ENCODE measurements at regions not wholly inside any gene's neighbourhood (a gene's known extent, or its start where the extent isn't known, plus 50 kb on each side); places are given as distances from the start of the nearest gene placed in this dataset.

DNA sequence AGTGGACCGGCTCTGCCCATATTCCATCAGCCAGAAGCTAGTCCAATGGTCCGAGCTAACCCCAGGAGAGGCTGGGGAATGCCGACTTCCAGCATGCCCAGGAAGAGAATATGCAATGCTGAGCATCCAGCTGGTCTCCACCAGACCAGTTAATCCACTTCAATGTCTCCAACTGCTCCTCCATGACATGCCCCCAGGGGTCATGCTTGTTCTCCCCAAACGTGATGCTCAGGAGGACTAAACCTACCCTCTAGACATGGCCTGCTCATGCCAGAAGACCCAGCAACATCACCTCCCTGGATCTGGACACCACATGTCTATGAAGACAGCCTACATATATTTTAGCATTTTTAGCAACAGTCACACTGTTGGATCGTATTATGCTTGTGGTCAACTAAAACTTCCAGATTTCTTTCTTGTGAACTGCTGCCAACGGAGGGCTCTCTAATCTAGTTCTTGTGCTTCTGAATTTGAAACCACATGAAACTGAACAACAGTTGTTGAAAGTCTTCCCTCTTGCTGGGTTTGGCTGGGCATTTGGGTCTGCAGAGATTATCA lies 245.1 kb downstream of the SOX9 start:
- Histone ChIP-seq H3K27me3 (replicated peaks; ENCODE audit: control insufficient read depth, insufficient read depth, low read length) (no peaks in the 10 kb centered on the region), H3K9me3 (0 out of 2 replicates have a peak, but pooled peaks cover 4% of the 10 kb centered on the region), H3K36me3 (ENCODE audit: control insufficient read depth, insufficient read depth, low read length) (no peaks in the 10 kb centered on the region), H3K4me1 (no peaks in the 10 kb centered on the region), H3K4me3 (ENCODE audit: low read depth, low read length) (no peak overlapping the region)
- no peaks in the 10 kb centered on the region for H3K36me3 Mint-ChIP-seq (ENCODE audit: insufficient read depth, unreplicated experiment)
- no peaks in the 10 kb centered on the region for H3K27me3 Mint-ChIP-seq (ENCODE audit: insufficient read depth, unreplicated experiment)
- H3K9me3 Mint-ChIP-seq (ENCODE audit: unreplicated experiment) = no peaks in the 10 kb centered on the region
- no peak for TF ChIP-seq CTCF (IDR thresholded peaks at IDR 0.05; ENCODE audit: insufficient read depth in 1 of 2, low read depth in 1 of 2, low read length in 1 of 2, severe bottlenecking in 1 of 2, unreplicated experiment in 1 of 2)
- no peaks in the 10 kb centered on the region for H3K4me1 Mint-ChIP-seq (ENCODE audit: low read depth, unreplicated experiment)
- POLR2A ChIA-PET = no interaction called here
- intact Hi-C loops (cut with micrococcal nuclease; ENCODE audit: unreplicated experiment) = no loop called here
- peak in 1 of 2 experiments; percentile 19 for DNase-seq
- no peak overlapping the region for H3K4me3 Mint-ChIP-seq (ENCODE audit: unreplicated experiment)
- CTCF ChIA-PET = no interaction called here
- BruUV-seq (replicated peaks) = no TSS peak
- H3K27ac Mint-ChIP-seq (ENCODE audit: unreplicated experiment) = peak overlapping the region; percentile 42

- intact Hi-C loops (cut with micrococcal nuclease; ENCODE audit: unreplicated experiment) = no loop called here
- H3K4me3 ChIP-seq (ENCODE audit: low read depth, low read length) = no peak overlapping the region
- Mint-ChIP-seq H3K4me3 (ENCODE audit: unreplicated experiment) (no peak overlapping the region), H3K36me3 (ENCODE audit: insufficient read depth, unreplicated experiment) (no peaks in the 10 kb centered on the region), H3K27me3 (ENCODE audit: insufficient read depth, unreplicated experiment) (no peaks in the 10 kb centered on the region), H3K27ac (ENCODE audit: unreplicated experiment) (no peak overlapping the region), H3K9me3 (ENCODE audit: unreplicated experiment) (no peaks in the 10 kb centered on the region), H3K4me1 (ENCODE audit: low read depth, unreplicated experiment) (no peaks in the 10 kb centered on the region)
- H3K36me3 ChIP-seq (ENCODE audit: control insufficient read depth, insufficient read depth, low read length) = no peaks in the 10 kb centered on the region
- H3K4me1 ChIP-seq = no peaks in the 10 kb centered on the region
- DNase-seq = no peak
- 0 out of 2 replicates have a peak, but pooled peaks cover 4% of the 10 kb centered on the region for H3K9me3 ChIP-seq
- BruUV-seq (replicated peaks) = no TSS peak
- CTCF ChIA-PET = no interaction called here
- POLR2A ChIA-PET = no interaction called here
- H3K27me3 ChIP-seq (replicated peaks; ENCODE audit: control insufficient read depth, insufficient read depth, low read length) = no peaks in the 10 kb centered on the region
- TF ChIP-seq CTCF (IDR thresholded peaks at IDR 0.05; ENCODE audit: insufficient read depth in 1 of 2, low read depth in 1 of 2, low read length in 1 of 2, severe bottlenecking in 1 of 2, unreplicated experiment in 1 of 2) = no peak
These were observed 245.8 kb downstream of the SOX9 start for GRCh38 chr17:72366626-72367025.

DNA sequence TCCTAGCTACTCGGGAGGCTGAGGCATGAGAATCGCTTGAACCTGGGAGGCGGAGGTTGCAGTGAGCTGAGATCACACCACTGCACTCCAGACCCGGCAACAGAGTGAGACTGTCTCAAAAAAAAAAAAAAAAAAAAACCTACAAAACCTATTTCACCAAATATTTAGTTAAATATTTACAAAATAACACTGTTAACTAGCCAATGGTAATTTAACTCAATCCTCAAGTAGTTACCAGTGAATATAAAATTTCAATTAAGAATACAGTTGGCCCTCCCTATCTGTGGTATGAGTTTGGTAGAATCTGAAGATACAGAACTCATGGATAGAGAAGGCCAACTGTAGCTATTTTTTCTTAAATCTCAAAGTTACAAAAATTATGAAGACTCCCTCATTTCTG lies 247.4 kb downstream of the SOX9 start:
- no peak for TF ChIP-seq CTCF (IDR thresholded peaks at IDR 0.05; ENCODE audit: insufficient read depth in 1 of 2, low read depth in 1 of 2, low read length in 1 of 2, severe bottlenecking in 1 of 2, unreplicated experiment in 1 of 2)
- Histone ChIP-seq H3K9me3 (0 out of 2 replicates have a peak, but pooled peaks cover 4% of the 10 kb centered on the region), H3K27me3 (replicated peaks; ENCODE audit: control insufficient read depth, insufficient read depth, low read length) (no peaks in the 10 kb centered on the region), H3K36me3 (ENCODE audit: control insufficient read depth, insufficient read depth, low read length) (no peaks in the 10 kb centered on the region), H3K4me3 (ENCODE audit: low read depth, low read length) (no peak overlapping the region), H3K4me1 (no peaks in the 10 kb centered on the region)
- BruUV-seq (replicated peaks) = no TSS peak
- no peak overlapping the region for H3K4me3 Mint-ChIP-seq (ENCODE audit: unreplicated experiment)
- DNase-seq = no peak
- H3K27ac Mint-ChIP-seq (ENCODE audit: unreplicated experiment) = no peak overlapping the region
- intact Hi-C loops (cut with micrococcal nuclease; ENCODE audit: unreplicated experiment) = no loop called here
- H3K9me3 Mint-ChIP-seq (ENCODE audit: unreplicated experiment) = no peaks in the 10 kb centered on the region
- POLR2A ChIA-PET = no interaction called here
- no peaks in the 10 kb centered on the region for H3K4me1 Mint-ChIP-seq (ENCODE audit: low read depth, unreplicated experiment)
- no peaks in the 10 kb centered on the region for H3K27me3 Mint-ChIP-seq (ENCODE audit: insufficient read depth, unreplicated experiment)
- CTCF ChIA-PET = interaction anchor here (0.6 kb wide), 1 partner anchor 27 kb away, joined by 3 read pairs; no protein-coding TSS in a partner anchor
- no peaks in the 10 kb centered on the region for H3K36me3 Mint-ChIP-seq (ENCODE audit: insufficient read depth, unreplicated experiment)

All from Caco-2 (cell line).